HL-60 (cell line): ENCODE measurements at regions not wholly inside any gene's neighbourhood (a gene's known extent, or its start where the extent isn't known, plus 50 kb on each side); places are given as distances from the start of the nearest gene placed in this dataset.

Experiments used
- DNase-seq, 2 experiments: peaks; one replicate each; pipeline ENCODE4 v3.0.0-alpha.2; 2010 to 2020; ENCODE audit warnings: low read depth in 1 of 2, low spot score in 1 of 2
- H3K27ac ChIP-seq: fragments of 250-450 bp; sonication (Bioruptor Pico); replicated peaks from 2 replicates; pipeline ENCODE4 v1.5.1; 2020; ENCODE audit warnings: mild to moderate bottlenecking, moderate library complexity
- H3K27me3 ChIP-seq: fragments of 250-450 bp; sonication (Bioruptor Pico); 2 replicates; pipeline ENCODE4 v1.5.1; 2021; ENCODE audit warnings: mild to moderate bottlenecking, moderate library complexity; ENCODE audit not compliant: insufficient read depth, poor library complexity, severe bottlenecking
- H3K4me3 ChIP-seq: replicated peaks from 2 replicates; pipeline ENCODE4 v1.5.1; 2011; ENCODE audit warnings: mild to moderate bottlenecking, control low read depth, low read length; ENCODE audit not compliant: insufficient read depth
- GABPA ChIP-seq: IDR thresholded peaks from 2 replicates; pipeline ENCODE4 v1.6.1; 2012; ENCODE audit warnings: low read depth
- POLR2AphosphoS5 ChIP-seq: IDR thresholded peaks from 2 replicates; pipeline ENCODE4 v1.6.1; 2012; ENCODE audit warnings: low read depth
- SPI1 ChIP-seq: IDR thresholded peaks from 2 replicates; pipeline ENCODE4 v1.6.1; 2012; ENCODE audit warnings: low read depth, mild to moderate bottlenecking, borderline replicate concordance
- TF ChIP-seq, protein P1 (sequence below): IDR thresholded peaks from 2 replicates; pipeline ENCODE4 v1.6.1; 2012; ENCODE audit warnings: low read depth; ENCODE audit not compliant: insufficient replicate concordance
- TF ChIP-seq, protein P2 (sequence below): IDR thresholded peaks from one replicate; pipeline ENCODE4 v1.5.1; 2011; ENCODE audit warnings: low read length, control low read depth, inconsistent platforms; ENCODE audit not compliant: insufficient read depth

DNA sequence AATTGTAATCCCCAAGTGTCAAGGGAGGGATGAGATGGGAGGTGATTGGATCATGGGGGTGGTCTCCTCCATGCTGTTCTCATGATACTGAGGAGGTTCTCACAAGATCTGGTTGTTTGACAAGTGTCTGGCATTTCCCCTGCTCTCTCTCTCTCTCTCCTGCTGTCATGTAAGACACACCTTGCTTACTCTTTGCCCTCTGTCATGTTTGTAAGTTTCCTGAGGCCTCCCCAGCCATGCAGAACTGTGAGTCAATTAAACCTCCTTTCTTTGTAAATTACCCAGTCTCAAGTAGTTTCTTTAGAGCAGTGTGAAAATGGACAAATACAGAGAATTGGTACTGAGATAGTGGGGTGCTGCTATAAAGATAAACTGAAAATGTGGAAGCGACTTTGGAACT lies 207.9 kb downstream of the HINT1 start:
- no peak for DNase-seq
- no peaks in the 10 kb centered on the region for H3K27me3 ChIP-seq
- no peak overlapping the region for H3K4me3 ChIP-seq
- TF ChIP-seq, protein P1, sequence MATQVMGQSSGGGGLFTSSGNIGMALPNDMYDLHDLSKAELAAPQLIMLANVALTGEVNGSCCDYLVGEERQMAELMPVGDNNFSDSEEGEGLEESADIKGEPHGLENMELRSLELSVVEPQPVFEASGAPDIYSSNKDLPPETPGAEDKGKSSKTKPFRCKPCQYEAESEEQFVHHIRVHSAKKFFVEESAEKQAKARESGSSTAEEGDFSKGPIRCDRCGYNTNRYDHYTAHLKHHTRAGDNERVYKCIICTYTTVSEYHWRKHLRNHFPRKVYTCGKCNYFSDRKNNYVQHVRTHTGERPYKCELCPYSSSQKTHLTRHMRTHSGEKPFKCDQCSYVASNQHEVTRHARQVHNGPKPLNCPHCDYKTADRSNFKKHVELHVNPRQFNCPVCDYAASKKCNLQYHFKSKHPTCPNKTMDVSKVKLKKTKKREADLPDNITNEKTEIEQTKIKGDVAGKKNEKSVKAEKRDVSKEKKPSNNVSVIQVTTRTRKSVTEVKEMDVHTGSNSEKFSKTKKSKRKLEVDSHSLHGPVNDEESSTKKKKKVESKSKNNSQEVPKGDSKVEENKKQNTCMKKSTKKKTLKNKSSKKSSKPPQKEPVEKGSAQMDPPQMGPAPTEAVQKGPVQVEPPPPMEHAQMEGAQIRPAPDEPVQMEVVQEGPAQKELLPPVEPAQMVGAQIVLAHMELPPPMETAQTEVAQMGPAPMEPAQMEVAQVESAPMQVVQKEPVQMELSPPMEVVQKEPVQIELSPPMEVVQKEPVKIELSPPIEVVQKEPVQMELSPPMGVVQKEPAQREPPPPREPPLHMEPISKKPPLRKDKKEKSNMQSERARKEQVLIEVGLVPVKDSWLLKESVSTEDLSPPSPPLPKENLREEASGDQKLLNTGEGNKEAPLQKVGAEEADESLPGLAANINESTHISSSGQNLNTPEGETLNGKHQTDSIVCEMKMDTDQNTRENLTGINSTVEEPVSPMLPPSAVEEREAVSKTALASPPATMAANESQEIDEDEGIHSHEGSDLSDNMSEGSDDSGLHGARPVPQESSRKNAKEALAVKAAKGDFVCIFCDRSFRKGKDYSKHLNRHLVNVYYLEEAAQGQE: no peak
- TF ChIP-seq GABPA (no peak), POLR2AphosphoS5 (no peak)
- TF ChIP-seq, protein P2, sequence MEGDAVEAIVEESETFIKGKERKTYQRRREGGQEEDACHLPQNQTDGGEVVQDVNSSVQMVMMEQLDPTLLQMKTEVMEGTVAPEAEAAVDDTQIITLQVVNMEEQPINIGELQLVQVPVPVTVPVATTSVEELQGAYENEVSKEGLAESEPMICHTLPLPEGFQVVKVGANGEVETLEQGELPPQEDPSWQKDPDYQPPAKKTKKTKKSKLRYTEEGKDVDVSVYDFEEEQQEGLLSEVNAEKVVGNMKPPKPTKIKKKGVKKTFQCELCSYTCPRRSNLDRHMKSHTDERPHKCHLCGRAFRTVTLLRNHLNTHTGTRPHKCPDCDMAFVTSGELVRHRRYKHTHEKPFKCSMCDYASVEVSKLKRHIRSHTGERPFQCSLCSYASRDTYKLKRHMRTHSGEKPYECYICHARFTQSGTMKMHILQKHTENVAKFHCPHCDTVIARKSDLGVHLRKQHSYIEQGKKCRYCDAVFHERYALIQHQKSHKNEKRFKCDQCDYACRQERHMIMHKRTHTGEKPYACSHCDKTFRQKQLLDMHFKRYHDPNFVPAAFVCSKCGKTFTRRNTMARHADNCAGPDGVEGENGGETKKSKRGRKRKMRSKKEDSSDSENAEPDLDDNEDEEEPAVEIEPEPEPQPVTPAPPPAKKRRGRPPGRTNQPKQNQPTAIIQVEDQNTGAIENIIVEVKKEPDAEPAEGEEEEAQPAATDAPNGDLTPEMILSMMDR: no peak
- H3K27ac ChIP-seq: no peak overlapping the region

DNA sequence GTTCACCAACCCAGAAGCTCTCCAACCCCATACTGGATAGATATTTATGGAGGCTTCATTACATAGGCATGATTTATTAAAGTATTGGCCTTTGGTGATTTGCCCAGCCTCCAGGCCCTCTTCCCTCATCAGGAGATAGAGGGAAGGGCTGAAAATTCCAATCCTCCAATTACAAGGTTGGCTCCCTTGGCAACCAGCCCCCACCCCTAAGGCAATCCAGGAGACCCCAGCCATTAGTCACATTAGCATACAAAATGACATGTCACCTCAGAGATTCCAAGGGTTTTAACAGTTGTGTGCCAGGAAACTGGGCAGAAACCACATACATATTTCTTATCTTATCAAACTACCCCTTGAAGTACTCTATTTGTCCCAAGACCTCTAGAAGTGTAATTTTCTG lies 210.0 kb downstream of the HINT1 start:
- DNase-seq: no peak
- Histone ChIP-seq H3K4me3 (no peak overlapping the region), H3K27me3 (no peaks in the 10 kb centered on the region), H3K27ac (no peak overlapping the region)
- TF ChIP-seq SPI1: no peak
- TF ChIP-seq, protein P1: no peak
- TF ChIP-seq POLR2AphosphoS5: no peak
- TF ChIP-seq, protein P2: no peak

- H3K27me3 ChIP-seq: no peaks in the 10 kb centered on the region
- no peak for DNase-seq
- H3K27ac ChIP-seq: no peak overlapping the region
- no peak for TF ChIP-seq SPI1
- no peak for TF ChIP-seq POLR2AphosphoS5
- TF ChIP-seq, protein P1: no peak
- no peak for TF ChIP-seq GABPA
- TF ChIP-seq, protein P2: no peak
- H3K4me3 ChIP-seq: no peak overlapping the region
These were observed 210.7 kb downstream of the HINT1 start for GRCh38 chr5:130954336-130954735.
